ENCODE measurements at regions not wholly inside any gene's neighbourhood (a gene's known extent, or its start where the extent isn't known, plus 50 kb on each side); places are given as distances from the start of the nearest gene placed in this dataset.

DNA sequence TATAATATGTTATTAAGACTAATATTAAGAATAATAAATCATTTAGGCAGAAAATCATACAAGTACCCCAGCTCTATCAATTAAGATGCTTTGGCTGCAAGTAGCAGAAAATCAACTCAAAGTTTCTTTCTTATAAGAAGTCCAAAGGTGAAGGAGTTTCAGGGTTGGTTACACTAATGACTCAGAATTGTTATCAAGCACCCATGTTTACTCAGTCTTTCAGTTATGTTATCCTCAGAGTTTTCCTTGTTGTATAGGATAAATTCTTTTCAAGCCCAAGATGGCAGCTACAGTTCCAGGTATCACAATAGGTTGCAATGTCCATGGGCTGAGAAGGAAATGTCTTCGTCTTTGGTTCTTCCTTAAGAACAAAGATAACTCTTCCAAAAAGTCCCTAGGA, 163.6 kb downstream of the TNFSF18 start:
- DNase-seq (ENCODE audit: low read depth, low spot score): no peak

DNA sequence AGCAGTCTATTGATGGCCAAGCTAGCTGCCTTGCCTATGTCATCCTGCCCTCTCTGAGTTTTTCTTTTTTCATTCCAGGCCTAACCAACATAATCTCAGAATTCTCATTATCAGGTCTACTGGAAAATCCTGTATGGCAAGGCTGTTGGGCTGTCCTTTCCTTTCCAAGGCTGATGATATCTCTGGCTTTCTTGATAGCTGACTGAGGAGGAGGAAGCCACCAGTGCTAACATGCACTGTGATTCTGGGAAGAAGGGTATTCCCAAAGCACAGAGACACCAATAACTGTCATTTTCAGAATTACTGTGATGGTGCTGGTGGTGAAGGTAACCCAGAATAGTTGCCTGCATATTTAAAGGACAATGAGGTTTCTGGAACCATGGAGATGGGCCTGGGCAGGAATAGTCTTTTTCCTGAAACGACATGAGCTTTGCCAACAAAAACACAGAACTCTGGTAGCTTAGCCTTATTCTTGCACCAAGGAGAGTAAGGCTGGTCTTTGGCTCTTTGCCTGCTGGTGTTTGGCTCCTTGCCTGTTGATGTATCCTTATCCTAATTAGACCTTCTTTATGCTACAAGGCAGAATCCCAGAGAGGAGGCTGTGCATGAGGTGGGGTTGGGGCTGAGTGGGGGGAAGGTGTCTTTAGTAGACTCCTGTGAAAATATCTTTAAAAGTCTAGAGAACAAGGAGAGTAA, 157.4 kb downstream of the TNFSF18 start:
- peak; percentile 64 for DNase-seq (ENCODE audit: low read depth, low spot score)

DNA sequence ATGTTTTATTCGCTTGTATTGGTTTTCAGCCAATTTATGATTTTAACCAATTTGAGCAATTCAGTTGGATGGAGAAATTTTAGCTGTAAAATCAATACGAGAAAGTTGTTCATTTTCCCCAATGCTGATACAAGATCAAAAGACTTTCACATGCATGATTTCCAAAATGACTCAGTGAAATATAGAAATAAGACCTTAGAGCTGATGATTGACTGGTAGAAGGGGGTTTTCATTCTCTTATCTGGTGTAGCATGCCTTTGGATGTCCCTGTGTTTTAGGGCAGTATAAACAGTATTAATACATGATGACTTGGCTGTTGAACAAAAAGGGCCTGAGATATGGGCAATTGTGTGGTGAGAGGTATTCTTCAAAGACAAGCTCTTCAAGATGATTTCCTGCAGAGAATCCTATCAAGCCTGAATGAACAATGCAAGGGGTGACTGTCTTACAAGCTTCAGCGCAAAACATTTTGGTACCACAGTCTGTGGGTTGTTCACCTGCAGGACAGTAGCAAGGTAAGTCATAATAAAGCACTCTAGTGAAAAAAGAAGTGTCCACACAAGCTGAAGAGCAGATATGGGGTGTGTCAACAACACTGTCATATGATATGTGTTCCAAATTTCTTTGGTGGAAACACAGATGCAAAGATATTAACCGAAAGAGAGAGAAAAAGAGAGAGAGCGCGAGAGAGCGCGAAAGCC, 156.2 kb downstream of the TNFSF18 start:
- DNase-seq (ENCODE audit: low read depth, low spot score): no peak

DNA sequence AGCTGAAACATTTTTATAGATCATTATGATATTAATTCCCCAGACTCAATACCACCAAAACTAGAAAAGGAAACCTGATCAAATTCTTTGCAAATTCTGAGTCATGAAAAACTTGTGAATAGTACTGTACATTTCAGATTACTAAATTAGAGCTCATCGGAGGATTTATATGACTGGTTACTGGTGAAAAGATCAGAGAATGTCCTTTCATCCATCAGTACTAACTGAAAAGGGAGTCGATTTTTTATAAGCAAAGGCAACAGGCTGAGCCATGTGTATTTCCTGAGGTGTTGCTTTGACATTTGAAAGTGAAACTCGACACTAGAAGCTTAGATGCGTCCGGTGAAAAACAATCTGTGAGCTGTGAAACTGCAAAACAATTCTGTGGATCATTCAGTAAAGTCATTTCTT, 155.7 kb downstream of the TNFSF18 start:
- no peak for DNase-seq (ENCODE audit: low read depth, low spot score)

DNA sequence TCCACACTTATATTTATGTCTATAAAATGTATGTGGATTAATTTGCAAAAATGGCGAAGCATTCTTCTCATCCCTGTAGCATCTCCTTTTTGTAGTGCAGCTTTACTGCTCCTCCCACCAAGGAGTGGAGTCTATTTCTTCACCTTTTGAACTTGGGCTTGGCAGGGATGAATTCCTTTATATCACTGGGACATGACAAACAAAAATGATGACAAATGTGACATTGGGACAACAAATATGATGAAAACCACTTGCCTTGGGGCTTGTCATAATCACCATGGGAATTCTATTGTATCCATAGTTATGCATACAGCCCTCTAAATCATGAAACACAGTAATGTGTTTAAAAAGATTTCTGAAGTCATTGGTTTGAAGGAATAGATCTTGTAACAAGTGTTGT, 155.0 kb downstream of the TNFSF18 start:
- DNase-seq (ENCODE audit: low read depth, low spot score): no peak

DNA sequence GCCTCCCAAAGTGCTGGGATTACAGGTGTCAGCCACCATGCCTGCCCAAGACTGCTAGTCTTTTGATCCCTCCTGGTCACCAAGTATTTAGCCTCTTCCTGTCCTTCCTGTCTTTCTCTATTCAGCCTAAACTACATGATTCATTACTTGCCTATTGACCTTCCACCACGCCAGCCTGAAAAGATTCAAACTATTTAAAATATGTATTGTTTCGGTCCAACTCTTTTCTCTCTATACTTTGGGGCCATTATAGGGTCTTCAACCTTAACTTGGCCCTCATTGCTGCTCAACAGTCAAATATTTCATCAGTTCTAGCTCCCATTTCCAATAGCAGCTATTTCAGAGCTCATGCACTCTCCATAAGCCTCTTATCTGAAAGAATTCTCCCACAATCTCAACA, 153.0 kb downstream of the TNFSF18 start:
- DNase-seq (ENCODE audit: low read depth, low spot score): peak; percentile 39

DNA sequence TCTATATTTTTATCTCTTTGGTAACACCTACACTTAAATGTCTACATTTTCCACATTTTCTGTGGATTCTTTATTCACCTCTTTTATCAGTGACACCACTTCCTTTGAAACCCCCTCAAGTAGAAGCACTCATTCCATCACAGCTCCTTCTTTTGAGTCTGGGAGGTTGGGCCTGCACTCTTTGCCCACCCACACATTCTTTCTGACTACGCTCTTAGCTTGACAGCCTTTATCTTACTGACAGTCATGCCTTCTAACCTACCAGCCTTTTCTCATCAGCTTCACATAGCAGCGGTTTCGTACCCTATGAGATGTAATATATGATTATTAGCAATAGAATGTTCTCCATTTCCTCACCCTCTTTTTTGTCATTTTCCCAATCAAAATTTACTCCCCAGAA, 151.9 kb downstream of the TNFSF18 start:
- DNase-seq (ENCODE audit: low read depth, low spot score): no peak

DNA sequence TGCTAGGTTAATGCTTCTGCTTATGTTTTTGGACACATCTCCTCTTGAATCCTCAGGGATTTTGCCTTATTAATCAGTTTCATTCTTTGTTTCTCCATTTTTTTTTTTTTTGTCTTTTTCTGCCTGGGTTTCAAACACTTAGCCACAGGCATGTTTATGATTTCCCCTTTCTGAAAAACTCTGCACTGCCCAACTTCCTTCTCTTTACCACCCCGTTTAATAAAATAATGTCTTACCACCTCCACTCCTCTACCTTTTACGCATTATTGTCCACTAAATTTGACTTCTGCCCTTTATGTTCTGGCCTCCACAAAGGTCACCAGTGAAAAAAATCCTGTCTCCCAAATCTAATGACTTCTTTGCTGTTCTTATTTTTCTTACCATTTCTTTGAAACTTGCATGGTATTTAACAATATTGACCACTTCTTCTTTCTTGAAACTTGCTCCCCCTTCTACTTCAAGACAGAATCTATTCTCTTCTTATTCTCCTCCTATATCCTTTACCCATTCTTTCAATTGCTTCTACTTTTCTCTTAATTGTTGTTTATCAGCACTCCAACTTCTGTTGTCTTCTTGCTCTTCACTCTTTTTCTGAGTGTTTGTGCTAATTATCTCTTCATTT, 150.3 kb downstream of the TNFSF18 start:
- DNase-seq (ENCODE audit: low read depth, low spot score): no peak

DNA sequence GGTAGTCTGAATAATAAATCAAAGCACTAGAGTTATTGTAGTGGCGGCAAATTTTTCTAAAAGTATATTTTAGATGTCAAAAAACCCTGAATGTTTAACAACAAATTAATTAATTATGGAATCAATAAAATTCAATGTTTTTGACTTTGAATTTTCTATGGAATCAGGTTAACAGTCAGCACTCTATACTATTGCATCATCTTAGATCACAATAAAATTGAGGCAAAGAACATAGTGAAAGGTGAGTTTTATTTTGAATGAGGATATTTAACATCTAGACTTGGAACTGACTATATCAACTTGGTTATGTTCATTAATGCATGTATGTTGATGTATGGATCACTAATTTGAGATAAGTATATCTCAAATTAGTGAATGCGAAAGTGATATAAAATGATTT, 148.5 kb downstream of the TNFSF18 start:
- DNase-seq (ENCODE audit: low read depth, low spot score): no peak

DNA sequence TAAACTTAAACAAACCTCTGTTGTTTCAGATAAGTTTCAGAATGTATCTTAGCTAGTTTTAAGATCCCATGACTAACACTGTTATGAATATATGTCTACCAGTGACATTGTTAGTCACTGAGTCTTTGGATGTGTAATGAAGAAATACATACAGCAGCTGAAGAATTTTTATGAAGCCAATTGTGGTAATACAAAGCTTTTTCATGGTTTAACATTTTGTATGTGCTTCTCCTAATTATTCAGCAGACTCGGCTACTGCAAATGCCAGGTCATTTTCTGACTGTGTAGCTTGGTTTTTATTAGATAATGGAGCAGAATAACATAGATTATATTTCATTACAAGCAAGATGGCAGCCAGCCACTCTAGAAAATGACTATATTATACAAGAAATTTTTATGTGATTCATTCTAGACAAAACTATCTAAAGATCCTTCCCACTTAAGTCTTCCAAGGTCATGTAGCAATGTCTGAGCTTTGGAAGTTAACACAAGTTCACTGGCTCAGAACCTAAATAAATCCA, 147.8 kb downstream of the TNFSF18 start:
- no peak for DNase-seq (ENCODE audit: low read depth, low spot score)

DNA sequence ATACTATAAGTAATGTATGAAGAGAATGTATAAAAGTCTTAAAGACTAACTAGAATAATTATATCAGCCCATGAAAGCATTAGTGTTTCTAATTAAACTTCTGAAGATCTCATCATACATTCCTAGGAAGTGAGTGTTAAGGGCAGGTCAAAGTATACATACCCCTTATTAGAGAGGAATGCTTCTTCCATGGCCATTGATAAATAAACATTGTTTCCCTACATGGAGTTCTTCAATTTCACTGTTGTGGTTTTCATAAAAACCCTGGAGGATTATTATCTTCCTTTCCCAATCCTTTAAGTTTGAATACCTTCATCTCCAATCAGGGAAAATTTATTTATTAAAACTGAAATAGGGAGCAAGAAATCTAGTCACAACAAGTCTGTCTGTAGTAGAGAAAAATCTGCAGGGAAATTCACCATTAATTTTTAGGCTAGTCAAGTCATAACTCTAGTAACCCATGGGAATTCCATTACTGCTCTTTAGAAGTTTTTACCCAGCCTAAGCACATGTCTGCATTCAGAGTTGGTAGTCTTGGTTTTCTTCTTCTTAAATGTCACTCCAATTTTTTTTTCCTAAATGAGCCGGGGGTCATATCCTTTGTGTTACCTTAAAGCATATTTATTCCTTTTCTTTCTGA, 147.0 kb downstream of the TNFSF18 start:
- DNase-seq (ENCODE audit: low read depth, low spot score): no peak

DNA sequence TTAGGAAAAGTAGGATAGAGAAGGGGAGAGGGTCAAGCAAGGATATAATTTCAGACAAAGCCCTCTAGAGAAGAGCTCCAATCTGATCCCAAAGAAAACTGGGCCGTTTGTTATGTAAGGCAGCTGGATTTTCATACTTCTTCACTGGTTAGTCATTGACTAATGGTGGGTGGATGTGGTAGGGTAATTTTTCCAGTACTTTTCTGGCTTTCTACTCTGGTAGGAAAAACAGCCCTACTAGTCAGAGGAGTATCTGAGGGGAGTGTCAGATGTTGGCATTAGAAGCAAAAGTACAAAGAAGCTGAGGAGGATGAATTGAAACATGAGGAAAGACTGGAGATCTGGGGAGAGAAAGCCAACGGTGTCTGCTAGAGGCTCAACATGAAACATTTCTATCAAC, 145.3 kb downstream of the TNFSF18 start:
- no peak for DNase-seq (ENCODE audit: low read depth, low spot score)

DNA sequence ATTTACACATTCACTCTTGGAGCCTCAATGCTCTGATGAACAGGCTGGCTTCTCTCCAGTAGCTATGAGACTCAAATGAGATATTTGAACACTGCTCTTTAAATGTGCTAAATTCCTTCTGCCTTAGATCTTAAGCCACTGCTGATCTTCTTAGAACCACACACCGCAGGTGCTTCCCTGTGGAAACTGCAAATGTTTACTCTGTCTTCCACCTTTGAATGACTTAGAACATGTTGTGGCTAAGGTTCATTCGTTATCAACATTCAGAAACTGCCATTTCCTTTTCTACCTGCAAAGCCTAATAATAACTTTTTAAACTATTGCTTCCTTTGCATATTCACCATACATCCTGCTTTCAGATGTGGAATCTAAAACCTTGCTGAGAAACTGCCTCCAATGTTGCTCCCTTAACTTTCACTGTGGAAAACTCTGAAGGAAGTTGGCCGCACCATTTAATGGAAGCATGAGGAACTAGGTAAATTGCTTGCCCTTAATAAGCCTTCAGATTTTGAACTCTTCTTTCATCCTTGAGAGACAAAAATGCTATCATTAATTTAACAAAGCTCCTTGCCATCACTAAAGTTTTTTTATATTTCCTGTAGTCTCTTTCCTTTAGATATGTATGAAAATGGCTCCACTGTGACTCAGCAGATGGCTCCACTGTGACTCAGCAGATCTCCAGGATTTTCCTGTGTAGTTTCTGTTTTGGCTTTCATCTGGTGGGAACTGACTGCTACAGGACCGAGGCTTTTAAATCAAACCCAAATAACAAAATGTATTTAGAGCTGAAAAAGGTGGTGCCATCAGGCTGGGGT, 143.8 kb downstream of the TNFSF18 start:
- DNase-seq (ENCODE audit: low read depth, low spot score): peak; percentile 77

DNA sequence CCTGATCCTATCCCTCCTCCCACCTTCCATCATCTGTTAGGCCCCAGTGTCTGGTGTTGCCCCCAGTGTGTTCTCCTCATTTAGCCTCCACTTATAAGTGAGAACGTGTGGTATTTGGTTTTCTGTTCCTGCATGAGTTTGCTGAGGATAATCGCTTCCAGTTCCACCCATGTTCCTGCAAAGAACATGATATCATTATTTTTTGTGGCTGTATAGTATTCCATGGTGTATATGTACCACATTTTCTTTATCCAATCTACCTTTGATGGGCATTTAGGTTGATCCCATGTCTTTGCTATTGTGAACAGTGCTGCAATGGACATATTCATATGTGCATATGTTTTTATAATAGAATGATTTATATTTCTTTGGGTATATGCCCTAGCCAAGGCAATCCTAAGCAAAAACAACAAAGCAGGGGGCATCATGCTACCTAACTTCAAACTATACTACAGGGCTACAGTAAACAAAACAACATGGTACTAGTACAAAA, 142.9 kb downstream of the TNFSF18 start:
- DNase-seq (ENCODE audit: low read depth, low spot score): no peak

DNA sequence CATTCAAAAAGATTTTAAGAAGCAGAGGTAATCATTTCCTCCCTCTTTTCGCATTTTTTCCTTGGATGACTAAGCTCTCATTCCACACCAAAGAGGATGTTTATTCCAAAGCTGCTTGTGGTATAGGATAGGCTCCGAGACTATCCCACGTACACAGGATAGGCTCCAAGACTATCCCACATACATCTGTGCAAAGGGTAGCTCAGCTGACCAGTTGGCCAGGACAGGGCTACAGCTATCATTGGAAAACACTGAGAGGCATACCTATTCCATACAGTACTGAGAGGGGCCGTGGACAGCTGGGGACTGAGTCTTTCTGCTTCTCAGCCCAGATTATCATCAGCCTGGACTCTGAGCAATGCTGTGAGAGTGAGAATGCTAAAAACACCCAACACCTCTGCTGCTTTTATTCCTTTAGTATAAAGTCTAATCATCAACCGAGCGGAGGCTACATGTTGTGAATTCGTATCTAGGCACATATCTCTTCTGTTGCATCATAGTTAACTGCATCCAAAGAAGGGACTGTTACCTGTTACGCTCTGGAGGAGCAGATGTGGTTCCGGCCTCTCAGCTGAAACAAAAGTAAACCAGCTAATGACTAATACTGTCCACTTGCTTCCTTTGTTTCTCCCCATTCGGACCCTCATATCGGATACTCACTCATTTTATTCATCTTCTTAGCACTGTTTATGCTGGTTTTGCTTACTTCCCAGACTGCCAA, 141.0 kb downstream of the TNFSF18 start:
- peak; percentile 74 for DNase-seq (ENCODE audit: low read depth, low spot score)

DNA sequence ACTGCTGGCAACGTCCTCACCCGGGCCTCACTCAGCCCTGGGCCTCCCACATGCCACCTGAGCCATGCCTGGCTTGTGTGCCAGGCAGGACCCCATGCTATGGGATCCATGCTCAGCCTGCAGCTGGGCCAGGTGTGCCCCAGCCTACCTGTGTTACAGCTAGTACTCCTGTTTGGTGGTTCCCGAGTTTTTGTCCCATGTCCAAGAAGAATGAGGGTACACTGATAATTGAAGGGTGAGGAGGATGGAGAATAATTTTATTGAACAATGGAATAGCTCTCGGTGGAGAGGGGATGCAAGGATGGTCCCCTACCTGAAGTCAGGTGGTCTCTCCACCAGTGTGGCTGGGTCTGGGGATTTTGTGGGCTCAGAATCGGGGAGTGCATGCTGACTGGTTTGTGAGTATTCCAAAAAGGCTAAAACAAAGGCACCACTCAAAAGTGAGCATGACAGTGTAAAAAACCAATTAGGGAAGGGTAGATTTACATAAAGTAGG, 137.9 kb downstream of the TNFSF18 start:
- no peak for DNase-seq (ENCODE audit: low read depth, low spot score)

DNA sequence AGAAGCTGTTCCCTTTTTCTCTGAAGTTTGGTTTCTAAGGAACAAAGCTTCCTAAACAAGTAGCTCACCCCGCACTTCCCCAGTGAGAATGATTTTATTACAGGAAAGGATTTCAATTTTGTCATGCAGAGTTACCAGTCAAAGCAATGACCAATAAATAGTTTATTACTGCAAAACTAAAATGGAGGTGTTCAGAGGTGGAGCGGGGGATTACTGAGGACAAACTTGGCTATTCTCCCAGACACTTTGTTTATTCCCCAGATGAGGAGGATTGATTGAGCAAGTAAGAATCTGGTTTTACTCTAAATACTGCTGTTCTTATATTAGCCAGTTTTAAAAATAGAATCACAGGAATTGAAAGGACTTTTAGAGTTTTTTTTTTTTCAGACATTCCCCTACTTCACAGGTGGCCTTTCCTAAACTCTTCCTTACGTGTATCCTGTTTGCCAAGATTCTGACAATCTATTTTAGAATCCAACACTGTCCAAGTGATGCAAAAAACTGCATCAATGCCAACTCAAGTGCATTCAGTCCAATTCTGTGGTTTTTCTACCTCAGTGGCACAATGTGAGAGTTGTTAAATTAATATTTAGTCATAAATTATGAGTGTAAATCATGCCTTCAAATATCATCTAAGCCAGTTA, 136.1 kb downstream of the TNFSF18 start:
- DNase-seq (ENCODE audit: low read depth, low spot score): peak; percentile 49

DNA sequence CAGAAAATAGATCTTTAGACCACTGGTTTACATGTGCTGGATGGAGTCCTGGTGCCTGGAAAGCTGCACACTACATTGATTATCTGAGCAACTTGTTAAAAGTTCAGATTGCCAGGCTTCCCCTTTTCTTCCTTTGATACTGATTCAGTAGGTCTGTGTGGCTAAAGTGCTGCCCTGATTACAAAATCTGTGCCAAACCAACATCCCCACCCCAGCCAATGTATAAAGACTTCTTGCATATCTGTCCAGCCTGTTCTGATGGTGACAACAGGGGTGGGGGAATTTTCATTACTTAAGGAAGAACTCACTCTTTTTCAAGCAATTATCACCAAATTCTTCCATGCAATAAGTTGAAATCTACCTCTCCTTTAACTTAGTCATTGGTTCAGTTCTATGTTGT, 135.5 kb downstream of the TNFSF18 start:
- DNase-seq (ENCODE audit: low read depth, low spot score): no peak

DNA sequence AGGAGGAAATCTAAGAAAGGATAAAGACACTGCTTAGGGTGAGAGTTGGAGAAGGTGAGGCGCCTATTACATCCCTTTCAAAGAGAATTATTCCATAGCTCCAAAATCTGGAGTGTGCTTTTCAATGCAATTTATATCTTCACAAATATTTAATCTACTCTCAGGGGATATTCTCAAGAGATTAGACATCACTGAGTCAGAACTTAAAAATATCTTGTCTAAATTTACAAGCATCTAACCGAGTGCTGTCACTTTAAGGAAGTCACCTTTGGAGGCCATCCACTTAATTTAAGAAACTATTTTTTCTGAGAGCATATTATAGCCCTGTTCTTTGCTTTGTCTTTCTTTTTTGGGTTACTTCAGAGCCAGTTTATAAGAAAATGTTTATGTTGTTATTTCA, 134.6 kb downstream of the TNFSF18 start:
- no peak for DNase-seq (ENCODE audit: low read depth, low spot score)

DNA sequence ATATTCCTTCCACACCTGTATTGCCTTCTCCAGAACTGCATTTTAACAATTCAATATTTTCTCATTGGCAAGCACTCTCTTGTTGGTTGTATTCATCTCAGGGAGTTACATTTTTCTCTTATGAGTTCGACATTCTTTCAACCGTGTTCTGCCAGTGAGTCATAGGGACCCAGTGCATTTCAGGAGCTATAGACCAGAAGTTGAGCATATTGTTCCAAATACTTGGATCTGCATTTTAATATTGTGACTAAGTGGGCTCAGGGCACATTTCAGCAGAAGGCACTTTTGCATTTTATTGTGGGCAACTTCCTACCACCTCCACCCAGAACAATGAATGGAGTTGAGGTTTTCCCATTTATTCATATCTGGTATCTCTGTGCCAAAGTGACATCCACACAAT, 132.8 kb downstream of the TNFSF18 start:
- peak; percentile 94 for DNase-seq (ENCODE audit: low read depth, low spot score)

All from astrocyte of the hippocampus (primary cell).